ENCODE measurements at regions not wholly inside any gene's neighbourhood (a gene's known extent, or its start where the extent isn't known, plus 50 kb on each side); places are given as distances from the start of the nearest gene placed in this dataset.

DNA sequence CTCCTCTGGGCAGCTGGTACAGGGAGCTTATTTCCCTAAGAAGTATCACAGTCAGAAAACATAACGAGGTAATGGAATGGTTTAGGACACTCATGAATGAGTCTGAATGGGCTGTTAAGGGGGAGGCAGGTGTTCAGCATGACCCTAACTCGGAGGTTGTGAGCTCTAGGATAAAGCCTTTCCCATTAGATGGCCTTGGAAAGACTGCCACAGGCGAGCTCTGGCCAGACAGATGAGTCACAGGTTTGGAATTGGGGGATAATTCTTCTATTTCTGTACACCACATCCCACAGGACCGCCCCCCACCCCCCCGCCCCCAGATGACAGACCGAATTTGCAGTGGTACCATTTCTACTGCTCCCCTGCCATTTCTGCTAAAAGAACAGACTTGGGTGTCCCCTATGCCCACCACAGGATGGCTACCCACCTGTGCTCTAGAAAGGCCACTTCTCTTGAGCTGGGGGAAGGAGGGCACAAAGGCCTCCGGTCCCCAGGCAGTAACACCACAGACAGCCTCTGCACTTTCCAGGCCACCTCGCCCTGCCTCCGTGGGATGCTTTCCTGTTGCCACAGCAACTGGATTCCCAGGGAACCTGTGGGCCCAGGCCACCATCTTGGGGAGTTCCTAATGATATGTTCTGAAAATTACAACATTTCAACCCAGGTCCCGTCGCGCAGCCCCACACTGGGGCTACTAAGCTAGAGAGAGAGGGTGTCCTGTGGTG lies 76.7 kb downstream of the TRIM29 start:
- no peaks in the 10 kb centered on the region for H3K9me1 ChIP-seq (replicated peaks; ENCODE audit: control insufficient read depth, extremely low read depth, insufficient read depth, low read length)
- H3K9ac ChIP-seq (replicated peaks; ENCODE audit: extremely low read depth, insufficient read depth, low read length) = no peak overlapping the region
- no peak overlapping the region for H3K4me2 ChIP-seq (ENCODE audit: insufficient read depth, low read length)
- no peaks in the 10 kb centered on the region for H3K4me1 ChIP-seq (ENCODE audit: control insufficient read depth, extremely low read depth, insufficient read depth, low read length)
- H3K27me3 ChIP-seq (ENCODE audit: control insufficient read depth in 2 of 2, insufficient read depth in 2 of 2, low read length in 2 of 2) = peaks cover 0 to 2% of the 10 kb centered on the region in 2 experiments
- intact Hi-C loops (cut with micrococcal nuclease) = no loop called here
- TF ChIP-seq POLR2A (IDR thresholded peaks at IDR 0.05; ENCODE audit: low read depth, low read length) (no peak), POLR2AphosphoS5 (IDR thresholded peaks at IDR 0.05; ENCODE audit: insufficient read depth, low read depth, low read length) (no peak), GATA2 (IDR thresholded peaks at IDR 0.05; ENCODE audit: insufficient read depth, insufficient read length, low read depth, low read length) (no peak), EZH2 (IDR thresholded peaks at IDR 0.05; ENCODE audit: borderline replicate concordance, low read depth, low read length, severe bottlenecking) (no peak), JUN (IDR thresholded peaks at IDR 0.05; ENCODE audit: borderline replicate concordance, insufficient read depth, insufficient read length, low read depth) (no peak), MYC (IDR thresholded peaks at IDR 0.05; ENCODE audit: low read depth, low read length) (no peak), FOS (IDR thresholded peaks at IDR 0.05; ENCODE audit: borderline replicate concordance, insufficient read depth, low read length) (no peak)
- TF ChIP-seq, protein P1, sequence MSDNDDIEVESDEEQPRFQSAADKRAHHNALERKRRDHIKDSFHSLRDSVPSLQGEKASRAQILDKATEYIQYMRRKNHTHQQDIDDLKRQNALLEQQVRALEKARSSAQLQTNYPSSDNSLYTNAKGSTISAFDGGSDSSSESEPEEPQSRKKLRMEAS (IDR thresholded peaks at IDR 0.05; ENCODE audit: insufficient read depth, insufficient read length) = no peak
- TF ChIP-seq, protein P2, sequence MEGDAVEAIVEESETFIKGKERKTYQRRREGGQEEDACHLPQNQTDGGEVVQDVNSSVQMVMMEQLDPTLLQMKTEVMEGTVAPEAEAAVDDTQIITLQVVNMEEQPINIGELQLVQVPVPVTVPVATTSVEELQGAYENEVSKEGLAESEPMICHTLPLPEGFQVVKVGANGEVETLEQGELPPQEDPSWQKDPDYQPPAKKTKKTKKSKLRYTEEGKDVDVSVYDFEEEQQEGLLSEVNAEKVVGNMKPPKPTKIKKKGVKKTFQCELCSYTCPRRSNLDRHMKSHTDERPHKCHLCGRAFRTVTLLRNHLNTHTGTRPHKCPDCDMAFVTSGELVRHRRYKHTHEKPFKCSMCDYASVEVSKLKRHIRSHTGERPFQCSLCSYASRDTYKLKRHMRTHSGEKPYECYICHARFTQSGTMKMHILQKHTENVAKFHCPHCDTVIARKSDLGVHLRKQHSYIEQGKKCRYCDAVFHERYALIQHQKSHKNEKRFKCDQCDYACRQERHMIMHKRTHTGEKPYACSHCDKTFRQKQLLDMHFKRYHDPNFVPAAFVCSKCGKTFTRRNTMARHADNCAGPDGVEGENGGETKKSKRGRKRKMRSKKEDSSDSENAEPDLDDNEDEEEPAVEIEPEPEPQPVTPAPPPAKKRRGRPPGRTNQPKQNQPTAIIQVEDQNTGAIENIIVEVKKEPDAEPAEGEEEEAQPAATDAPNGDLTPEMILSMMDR (IDR thresholded peaks at IDR 0.05; ENCODE audit: extremely low read depth in 1 of 2, insufficient read depth in 1 of 2, low read depth in 1 of 2, low read length in 2 of 2) = no peak
- no peak overlapping the region for H3K27ac ChIP-seq (ENCODE audit: insufficient read depth, low read depth, low read length)
- DNase-seq (ENCODE audit: low read depth, low spot score) = no peak
- dilution Hi-C loops (cut with MboI; ENCODE audit: extremely low pct_ligation_motif_present, low sequenced_read_pairs) = no loop called here
- CTCF ChIA-PET = interaction anchor here (1.0 kb wide), 1 partner anchor 47 kb away, joined by 3 read pairs; no protein-coding TSS in a partner anchor
- H3K9me3 ChIP-seq (replicated peaks; ENCODE audit: control insufficient read depth, insufficient read depth, low read length) = no peaks in the 10 kb centered on the region
- H3K79me2 ChIP-seq (ENCODE audit: control insufficient read depth, insufficient read depth, low read length) = no peaks in the 10 kb centered on the region
- no peak for FAIRE-seq
- POLR2A ChIA-PET = no interaction called here
- BruUV-seq (replicated peaks) = no TSS peak
- H3K36me3 ChIP-seq (ENCODE audit: control insufficient read depth in 2 of 2, extremely low read depth in 1 of 2, insufficient read depth in 2 of 2, low read length in 2 of 2) = no peaks in the 10 kb centered on the region
- H2AFZ ChIP-seq (ENCODE audit: low read depth, low read length) = no peak overlapping the region
- H3K4me3 ChIP-seq (replicated peaks in 1 of 3; ENCODE audit: insufficient read depth in 1 of 3, low read depth in 1 of 3, low read length in 3 of 3) = no peak overlapping the region
- H4K20me1 ChIP-seq (replicated peaks; ENCODE audit: control insufficient read depth, extremely low read depth, insufficient read depth, low read length) = no peaks in the 10 kb centered on the region

All from endothelial cell of umbilical vein (primary cell).